Colonic mucosa (tissue), 4 donors: ENCODE measurements at regions not wholly inside any gene's neighbourhood (a gene's known extent, or its start where the extent isn't known, plus 50 kb on each side); places are given as distances from the start of the nearest gene placed in this dataset.

Experiments used
- DNase-seq: peaks from one replicate; pipeline ENCODE4 v3.0.0-alpha.2; 2020
- H3K27ac ChIP-seq: fragments of 200-600 bp; one replicate; pipeline ENCODE4 v1.8.0; 2021
- H3K27me3 ChIP-seq: fragments of 200-600 bp; one replicate; pipeline ENCODE4 v1.8.0; 2021
- H3K36me3 ChIP-seq: fragments of 200-600 bp; one replicate; pipeline ENCODE4 v1.8.0; 2021
- H3K4me1 ChIP-seq: fragments of 200-600 bp; one replicate; pipeline ENCODE4 v1.8.0; 2021; ENCODE audit warnings: mild to moderate bottlenecking
- H3K4me3 ChIP-seq: fragments of 200-600 bp; one replicate; pipeline ENCODE4 v1.8.0; 2021
- H3K9ac ChIP-seq, 2 donors: one replicate each; pipeline ENCODE4 v1.7.0; 2013; ENCODE audit warnings: control low read depth in 2 of 2, low read depth in 2 of 2, low read length in 2 of 2
- H3K9me3 ChIP-seq: fragments of 200-600 bp; one replicate; pipeline ENCODE4 v1.8.0; 2021
- CTCF ChIP-seq: fragments of 200-600 bp; IDR thresholded peaks from one replicate; pipeline ENCODE4 v1.8.0; 2022; ENCODE audit warnings: antibody characterized with exemption, mild to moderate bottlenecking
- intact Hi-C: fragments of 100-400 bp; cut with DNase I; formaldehyde crosslinking; loops from one replicate; pipeline ENCODE4 v1.14.1; 2022
- donor health status: healthy.
- donor health status: DM: no; HTN: no; CAD: no.
- donor health status: DM: no; HTN: no; CAD: no.

DNA sequence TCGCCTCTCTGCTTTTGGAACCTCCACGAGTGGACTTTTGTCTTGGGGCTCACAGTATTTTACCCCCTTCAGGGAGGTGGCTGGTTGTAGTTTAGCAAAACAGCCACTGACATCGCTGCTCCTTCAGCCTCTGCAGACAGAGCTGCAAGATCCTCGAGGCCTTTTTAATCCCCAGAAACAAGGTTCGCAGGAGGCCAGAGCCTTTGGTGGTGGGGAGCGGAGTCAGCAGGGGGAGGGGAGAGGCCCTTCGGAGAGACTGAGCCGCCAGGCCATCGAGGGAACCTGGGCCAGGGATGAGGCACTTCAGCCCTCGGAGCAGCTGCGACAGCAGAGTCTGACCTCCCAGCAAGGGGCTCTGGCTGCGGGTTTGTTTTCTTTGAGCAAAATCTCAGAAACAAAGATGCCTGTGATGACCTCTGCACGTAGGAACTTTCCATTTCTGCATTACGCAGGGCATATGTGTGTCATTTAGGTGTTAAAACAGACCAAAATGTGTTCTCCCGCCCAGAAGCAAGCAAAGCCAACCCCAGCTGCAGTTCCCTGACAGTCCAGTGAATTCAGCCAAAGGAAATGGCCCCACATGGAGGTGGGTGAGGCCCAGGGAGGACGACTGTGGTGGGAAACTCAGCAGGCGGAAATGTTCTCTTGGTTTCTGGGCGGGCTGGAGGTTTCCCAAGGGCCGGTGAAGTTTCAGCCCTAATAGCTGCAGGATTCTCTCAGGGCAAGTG, 171.2 kb upstream of the SULF2 start:
- H3K27ac ChIP-seq = no peak overlapping the region
- no peak for DNase-seq

GRCh38 chr20:47953471-47953870, 168.2 kb upstream of the SULF2 start:
- Histone ChIP-seq H3K4me1 (no peaks in the 10 kb centered on the region), H3K4me3 (no peak overlapping the region), H3K9me3 (no peaks in the 10 kb centered on the region), H3K27me3 (no peaks in the 10 kb centered on the region), H3K27ac (no peak overlapping the region), H3K9ac (no peak overlapping the region), H3K36me3 (no peaks in the 10 kb centered on the region)
- intact Hi-C loops = no loop called here
- TF ChIP-seq CTCF = no peak
- no peak for DNase-seq

More for the DNA sequence above, 171.2 kb upstream of the SULF2 start:
- no peaks in the 10 kb centered on the region for H3K27me3 ChIP-seq
- no peak for TF ChIP-seq CTCF
- no peaks in the 10 kb centered on the region for H3K36me3 ChIP-seq
- no peak overlapping the region for H3K9ac ChIP-seq
- no peak overlapping the region for H3K4me3 ChIP-seq
- intact Hi-C loops = no loop called here
- H3K9me3 ChIP-seq = no peaks in the 10 kb centered on the region
- H3K4me1 ChIP-seq = no peaks in the 10 kb centered on the region

GRCh38 chr20:47952023-47952564, 166.8 kb upstream of the SULF2 start:
- no peak for DNase-seq
- Histone ChIP-seq H3K4me1 (no peaks in the 10 kb centered on the region), H3K27ac (no peak overlapping the region), H3K9me3 (no peaks in the 10 kb centered on the region), H3K9ac (no peak overlapping the region), H3K36me3 (no peaks in the 10 kb centered on the region), H3K4me3 (no peak overlapping the region), H3K27me3 (no peaks in the 10 kb centered on the region)
- no peak for TF ChIP-seq CTCF
- intact Hi-C loops = no loop called here

- H3K36me3 ChIP-seq = no peaks in the 10 kb centered on the region
- no peak overlapping the region for H3K9ac ChIP-seq
- no peaks in the 10 kb centered on the region for H3K4me1 ChIP-seq
- no peaks in the 10 kb centered on the region for H3K9me3 ChIP-seq
- no peak for TF ChIP-seq CTCF
- no peak overlapping the region for H3K27ac ChIP-seq
- DNase-seq = no peak
- H3K27me3 ChIP-seq = no peaks in the 10 kb centered on the region
- H3K4me3 ChIP-seq = no peak overlapping the region
- intact Hi-C loops = no loop called here
Observed at GRCh38 chr20:47951521-47951971, 166.3 kb upstream of the SULF2 start.

GRCh38 chr20:47950913-47951283, 165.6 kb upstream of the SULF2 start:
- Histone ChIP-seq H3K4me1 (no peaks in the 10 kb centered on the region), H3K4me3 (no peak overlapping the region), H3K9ac (no peak overlapping the region), H3K27me3 (no peaks in the 10 kb centered on the region), H3K36me3 (no peaks in the 10 kb centered on the region), H3K27ac (no peak overlapping the region), H3K9me3 (no peaks in the 10 kb centered on the region)
- no peak for DNase-seq
- TF ChIP-seq CTCF = no peak
- intact Hi-C loops = no loop called here
